ENCODE measurements at regions not wholly inside any gene's neighbourhood (a gene's known extent, or its start where the extent isn't known, plus 50 kb on each side); places are given as distances from the start of the nearest gene placed in this dataset.
"Not testable (repeated sequence)": the region's sequence is repeated elsewhere in the genome, so short reads cannot be mapped to it uniquely, and the experiment has no call there.

GRCh38 chr4:128646893-128647292 lies 162.6 kb upstream of the JADE1 start:
- DNase-seq, result not testable (repeated sequence)

DNA sequence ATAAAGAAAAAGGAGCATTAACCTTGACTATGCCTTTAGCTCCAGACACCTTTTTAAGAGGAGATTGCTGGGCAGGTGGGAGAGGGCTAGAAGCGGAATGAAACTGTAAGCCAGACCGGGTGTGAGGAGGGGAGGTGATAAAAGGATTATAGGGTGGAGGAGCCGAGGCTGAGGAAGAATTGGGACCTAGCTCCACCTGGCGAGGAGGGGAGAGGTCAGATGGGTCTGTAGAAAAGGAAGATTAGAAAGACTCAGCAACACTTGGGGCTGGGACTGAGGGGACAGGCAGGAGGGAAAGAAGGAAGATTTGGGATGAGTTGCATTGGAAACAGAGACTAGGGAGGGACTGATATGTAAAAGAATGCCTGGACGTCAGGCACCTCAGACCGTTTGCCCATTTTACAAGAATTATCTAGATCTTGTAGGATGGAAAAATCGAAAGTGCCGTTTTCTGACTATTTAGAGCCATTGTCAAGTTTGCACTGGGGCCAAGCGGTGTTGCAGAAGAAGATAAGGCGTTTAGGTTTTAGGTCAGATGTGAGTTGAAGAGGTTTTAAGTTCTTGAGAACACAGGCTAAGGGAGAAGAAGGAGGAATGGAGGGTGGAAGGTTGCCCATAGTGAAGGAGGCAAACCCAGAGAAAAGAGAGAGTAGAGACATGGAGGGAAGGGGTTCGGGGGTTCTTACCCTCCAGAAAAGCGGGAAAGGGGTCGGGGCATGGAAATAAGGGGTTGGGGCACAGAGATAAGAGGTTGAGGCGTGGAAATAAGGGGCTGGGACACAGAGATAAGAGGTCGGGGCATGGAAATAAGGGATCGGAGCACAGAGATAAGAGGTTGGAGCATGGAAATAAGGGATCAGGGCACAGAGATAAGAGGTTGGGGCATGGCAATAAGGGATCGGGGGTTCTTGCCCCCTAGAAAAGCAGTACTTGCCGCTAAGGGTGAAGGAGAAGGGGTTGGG lies 164.5 kb upstream of the JADE1 start:
- DNase-seq, result not testable (repeated sequence)

DNA sequence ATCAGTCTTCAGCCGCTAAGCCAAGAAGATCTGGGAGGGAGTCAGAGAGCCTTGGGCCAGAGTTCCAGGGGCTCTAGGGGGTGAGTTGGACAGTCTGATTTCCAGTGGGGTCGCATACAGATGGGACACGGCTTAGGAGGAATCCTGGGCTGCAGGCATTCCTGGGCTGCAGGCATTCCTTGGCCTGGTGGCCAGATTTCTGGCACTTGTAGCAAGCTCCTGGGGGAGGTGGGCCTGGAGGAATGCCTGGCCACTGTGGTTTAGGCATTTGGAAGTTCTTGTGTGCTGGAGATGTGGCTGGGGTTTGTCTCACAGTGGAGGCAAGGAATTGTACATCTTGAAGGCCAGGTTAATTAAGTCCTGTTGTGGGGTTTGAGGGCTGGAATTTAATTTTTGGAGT lies 165.4 kb upstream of the JADE1 start:
- DNase-seq, result not testable (repeated sequence)

DNA sequence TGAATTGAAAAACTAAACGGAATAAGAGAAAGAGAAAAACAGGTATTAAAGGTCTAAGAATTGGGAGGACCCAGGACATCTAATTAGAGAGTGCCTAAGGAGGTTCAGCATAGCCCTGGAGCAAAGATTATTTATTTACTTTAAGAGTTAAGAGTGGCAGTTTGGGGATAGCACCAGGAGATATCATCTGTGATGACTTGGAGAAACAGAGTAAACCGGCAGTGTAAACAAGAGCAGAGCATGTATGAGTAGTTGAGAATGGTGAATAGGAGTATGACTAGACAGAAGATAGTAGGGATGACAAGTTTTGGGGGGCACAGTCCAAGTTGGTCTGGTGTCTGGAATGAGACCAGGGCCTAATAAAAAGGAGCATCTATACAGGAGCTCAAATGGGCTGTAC lies 167.9 kb upstream of the JADE1 start:
- not testable (repeated sequence) for DNase-seq

GRCh38 chr4:128639541-128640270 lies 169.8 kb upstream of the JADE1 start:
- DNase-seq, result no peak

DNA sequence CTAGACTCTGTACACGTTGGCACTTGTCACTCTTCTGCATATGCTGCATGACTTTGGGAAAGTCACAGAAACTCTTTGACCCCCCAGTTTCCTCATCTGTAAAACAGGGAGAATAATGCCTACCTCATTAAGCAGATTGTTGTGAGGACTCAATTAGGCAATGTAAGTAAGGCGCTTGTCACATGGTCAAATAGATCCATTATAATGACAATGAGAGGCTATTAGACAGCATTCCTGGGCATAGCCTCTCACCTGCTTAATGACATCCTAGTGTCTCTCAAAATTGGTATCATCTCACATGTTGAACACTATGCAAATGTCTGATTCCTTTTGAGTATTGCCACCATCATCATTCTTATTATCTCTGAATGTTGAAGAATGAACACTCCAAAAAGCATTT lies 172.6 kb upstream of the JADE1 start:
- no peak for DNase-seq

GRCh38 chr4:128635955-128636560 lies 173.4 kb upstream of the JADE1 start:
- no peak for DNase-seq

DNA sequence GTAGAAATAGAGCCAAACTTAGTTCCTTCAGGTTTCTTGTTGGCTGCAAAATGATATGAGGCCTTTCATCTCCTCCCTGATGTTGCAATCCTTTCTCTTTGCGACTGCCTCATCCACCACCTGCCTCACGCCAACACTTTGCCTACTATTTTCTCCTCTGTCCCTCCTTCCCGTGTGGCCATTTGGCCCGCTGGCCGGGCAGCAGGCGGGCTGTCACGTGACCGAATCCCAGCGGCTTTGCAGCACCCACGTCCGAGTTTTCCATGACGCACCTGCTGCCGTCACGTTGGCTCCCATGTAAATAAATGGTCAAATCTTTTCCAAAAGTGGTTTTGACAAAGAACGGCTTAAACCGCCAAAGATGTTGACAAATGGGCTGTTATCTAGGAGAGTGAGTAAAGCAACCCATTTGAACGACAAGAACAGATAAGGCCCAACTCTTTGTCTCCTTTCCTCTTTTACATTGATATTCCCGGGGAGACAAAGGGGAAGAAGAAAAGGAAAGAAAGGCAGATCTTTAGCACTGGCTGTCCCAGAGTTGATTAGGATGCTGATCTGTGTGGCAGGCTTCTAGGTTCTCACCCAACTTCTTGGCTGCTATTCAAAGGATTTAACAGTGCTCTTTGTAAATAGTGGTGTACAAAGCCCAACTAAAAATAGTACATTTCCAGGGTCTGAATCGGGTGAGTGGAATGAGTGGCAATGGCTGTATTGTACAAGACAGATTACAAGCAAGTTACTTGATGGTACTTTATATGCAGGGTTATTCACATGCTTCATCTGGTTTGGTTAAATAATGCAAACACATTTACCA lies 174.2 kb upstream of the JADE1 start:
- no peak for DNase-seq

GRCh38 chr4:128633067-128633466 lies 176.4 kb upstream of the JADE1 start:
- DNase-seq, result no peak

DNA sequence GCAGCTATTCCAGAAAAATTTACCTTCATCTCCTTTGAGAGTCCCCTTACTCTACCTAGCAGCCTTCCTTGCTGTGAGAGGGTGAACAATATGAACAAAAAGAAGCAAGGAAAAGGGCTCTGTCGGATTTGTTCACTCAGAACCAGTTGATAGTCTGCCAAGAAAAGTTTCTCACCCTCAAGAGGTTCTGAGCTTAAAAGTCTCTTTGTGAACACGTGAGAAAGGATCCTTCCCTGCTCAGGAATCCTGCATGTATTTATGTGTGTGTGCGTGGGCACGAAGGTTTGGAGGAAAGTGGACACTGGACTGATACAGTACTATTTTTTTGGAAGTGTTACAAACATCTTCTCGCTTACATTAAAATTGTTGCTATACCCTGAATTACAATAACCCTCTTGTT lies 178.6 kb upstream of the JADE1 start:
- no peak for DNase-seq

- DNase-seq, result no peak
These were observed 185.8 kb upstream of the JADE1 start for GRCh38 chr4:128623508-128624215.

DNA sequence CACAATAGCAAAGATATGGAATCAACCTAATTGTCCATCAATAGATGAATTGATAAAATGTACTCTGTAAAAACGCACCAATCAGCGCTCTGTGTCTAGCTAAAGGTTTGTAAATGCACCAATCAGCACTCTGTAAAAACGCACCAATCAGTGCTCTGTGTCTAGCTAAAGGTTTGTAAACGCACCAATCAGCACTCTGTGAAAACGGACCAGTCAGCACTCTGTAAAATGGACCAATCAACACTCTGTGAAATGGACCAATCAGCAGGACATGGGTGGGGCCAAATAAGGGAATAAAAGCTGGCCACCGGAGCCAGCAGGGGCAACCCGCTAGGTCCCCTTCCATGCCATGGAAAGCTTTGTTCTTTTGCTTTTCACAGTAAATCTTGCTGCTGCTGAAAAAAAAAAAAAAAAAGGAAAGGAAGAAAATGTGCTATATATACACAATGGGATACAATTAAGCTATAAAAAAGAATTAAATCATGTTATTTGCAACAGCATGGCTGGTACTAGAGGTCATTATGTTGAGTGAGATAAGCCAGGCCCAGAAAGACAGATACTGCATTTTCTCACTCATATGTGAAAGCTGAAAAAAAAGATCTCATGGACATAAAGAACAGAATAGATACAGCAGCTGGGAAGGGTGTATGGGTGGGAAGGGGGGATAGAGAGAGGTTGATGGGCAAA lies 189.1 kb upstream of the JADE1 start:
- not testable (repeated sequence) for DNase-seq

DNA sequence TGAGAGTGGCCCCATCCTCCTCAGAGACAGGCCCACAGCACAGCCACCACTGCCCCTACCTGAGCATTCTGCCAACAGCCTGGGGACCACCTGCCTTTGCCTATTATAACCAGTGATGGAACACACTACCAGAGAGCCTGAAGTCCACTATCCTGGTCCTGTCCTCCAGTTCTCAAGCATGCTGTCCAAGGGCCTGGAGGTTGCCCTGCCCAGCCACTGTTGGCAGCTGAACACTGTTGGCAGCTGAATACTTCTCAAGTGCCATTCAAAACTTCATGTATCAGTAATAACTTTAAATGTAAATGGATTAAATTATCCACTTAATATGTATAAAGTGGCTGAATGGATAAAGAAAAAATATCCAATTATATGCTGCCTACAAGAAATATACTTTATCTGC lies 194.3 kb upstream of the JADE1 start:
- DNase-seq, result no peak

GRCh38 chr4:128608006-128608405 lies 201.5 kb upstream of the JADE1 start:
- DNase-seq, result no peak

DNA sequence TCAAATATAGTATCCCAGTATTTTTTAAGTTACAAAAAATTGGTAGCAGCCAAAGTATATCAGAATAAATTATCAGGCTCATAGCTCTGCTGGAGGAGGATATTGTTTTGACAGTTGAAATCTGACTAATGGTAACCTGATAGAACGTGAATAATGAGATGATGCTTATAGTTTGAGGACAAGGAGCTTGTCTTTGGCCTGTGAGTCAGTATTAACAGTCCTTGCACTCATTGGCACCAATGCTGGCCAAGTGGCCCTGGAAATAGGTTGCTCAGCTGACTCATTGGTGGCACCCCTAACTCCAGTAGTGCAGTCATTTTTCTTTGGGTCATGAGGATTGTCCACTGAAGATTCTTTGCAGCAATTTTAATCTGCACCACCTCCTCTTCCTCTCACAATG lies 203.3 kb upstream of the JADE1 start:
- no peak for DNase-seq

DNA sequence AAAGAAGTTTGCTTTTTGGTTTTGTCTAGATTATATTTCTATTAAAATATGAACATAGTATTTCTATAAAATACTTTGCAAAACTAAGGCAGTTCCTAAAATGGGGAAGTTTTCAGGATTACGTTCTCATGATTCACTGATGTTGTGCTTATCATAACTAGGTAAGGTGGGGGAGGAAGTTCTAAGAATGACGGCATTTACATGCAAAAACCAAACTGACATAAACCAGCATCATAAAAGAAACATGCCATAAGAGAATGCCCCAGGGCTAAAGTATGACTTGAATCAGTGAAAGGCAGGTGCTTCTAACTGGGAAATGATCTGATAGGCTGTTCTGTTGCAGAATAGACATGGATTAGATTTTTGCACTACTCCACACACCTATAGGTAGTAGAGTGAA lies 204.7 kb upstream of the JADE1 start:
- no peak for DNase-seq

DNA sequence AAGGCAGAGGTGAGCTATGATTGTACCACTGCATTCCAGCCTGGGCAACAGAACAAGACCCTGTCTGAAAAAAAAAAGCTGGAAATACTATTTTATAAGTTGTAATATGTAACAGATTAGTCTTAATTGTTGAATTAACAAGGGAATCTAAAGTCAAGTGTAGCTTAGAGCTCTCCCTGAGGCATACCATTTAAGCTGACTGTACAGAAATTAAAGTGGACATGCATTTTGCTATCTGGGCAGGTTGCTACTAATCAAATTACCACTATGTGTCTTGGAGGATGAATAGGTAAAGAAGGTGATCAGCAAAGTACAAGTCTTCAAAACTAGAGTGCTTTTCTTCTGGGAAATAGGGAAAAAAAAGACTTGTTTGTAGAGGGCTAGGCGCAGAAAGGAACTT lies 205.3 kb upstream of the JADE1 start:
- DNase-seq, result no peak

DNA sequence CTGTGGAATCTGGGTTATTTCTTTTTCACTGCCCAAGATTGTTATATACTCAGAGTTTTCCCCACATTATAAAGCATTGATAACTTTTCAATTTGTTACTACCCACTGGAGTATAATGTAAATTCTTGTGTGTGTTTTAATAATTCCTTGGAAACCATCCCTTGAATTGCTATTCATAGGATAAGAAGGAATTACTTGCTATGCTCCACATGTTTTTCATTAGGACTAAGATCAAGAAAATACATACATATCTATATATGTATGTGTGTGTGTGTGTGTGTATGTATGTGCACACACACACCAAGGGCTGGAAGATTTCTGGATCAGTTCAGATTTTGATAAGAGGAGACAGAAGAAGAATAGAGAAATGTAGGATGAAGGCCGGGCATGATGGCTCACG lies 206.4 kb upstream of the JADE1 start:
- no peak for DNase-seq

DNA sequence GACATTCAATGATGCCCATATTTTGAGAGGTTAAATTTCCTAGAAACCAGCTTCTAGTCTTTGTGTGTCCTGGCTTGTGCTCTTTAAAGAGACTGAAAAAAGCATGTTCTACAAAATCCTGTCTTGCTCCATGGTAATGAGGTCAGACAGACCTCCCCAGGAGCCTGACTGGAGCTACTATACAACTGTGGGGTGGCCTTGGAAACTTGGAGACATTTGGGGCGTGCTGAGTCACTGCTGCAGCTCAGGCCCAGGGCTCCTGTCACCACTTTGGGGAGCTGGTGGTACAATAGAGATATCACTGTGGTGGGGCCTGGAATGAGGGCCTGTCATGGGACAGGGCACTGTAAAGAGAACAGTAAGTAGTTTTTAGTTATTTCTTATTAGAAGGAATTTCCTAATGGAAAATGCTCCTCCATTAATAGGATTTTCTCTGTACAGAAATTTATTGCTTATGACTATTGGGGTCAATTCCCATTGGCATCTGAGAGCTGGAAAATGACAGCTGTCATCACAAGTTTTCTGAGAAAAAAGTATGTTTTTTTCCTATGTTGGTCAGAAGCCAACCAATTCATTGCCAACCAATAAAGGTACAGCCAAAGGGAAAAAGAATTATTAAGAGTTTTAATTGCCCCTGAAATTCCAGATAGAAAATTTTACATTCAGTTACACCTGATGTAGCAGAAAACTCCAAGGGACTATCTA lies 207.4 kb upstream of the JADE1 start:
- peak; percentile 32 for DNase-seq

DNA sequence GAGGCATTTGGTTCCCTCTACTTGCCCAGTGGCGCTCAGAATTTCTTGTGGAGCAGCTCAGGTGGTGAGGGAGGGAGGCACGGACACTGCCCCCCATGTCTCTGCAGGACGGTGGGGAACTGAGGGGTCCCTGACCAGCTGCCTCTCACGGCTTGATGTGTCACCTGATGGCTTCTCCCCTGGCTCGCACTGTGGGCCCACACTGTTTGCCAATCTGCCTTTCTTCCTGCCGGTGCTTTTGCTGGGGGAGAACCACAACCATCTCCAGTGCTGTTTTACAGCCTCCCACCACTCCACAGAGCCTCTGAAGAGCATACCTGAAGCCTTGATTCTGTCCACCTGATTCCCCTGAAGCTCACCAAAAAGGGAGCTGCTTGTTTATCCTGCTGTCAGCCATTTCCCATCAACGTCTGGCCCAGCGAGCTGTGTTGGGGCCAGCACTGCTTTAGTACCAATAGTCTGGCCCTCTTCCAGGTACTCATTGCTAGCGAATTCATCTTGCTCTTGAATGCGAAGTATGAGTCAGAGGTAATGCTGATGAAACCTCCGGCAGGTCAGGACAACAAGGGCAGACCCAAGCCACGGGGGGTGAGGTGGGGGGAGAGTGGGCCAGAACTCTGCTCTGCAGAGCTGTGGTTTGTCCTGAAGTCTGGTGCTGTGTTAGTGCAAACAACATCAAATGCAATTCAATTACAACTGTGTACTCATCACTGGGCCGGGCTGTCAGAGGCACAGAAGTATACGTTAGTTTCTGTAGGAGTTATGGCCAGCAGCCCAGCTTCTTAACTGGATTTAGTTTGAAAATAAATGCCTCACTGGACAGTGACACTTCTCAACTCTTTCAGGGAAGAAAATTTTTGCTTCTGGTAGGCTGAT lies 208.3 kb upstream of the JADE1 start:
- DNase-seq, result peak; percentile 32
